H9 (cell line): ENCODE measurements at regions not wholly inside any gene's neighbourhood (a gene's known extent, or its start where the extent isn't known, plus 50 kb on each side); places are given as distances from the start of the nearest gene placed in this dataset.

ENCODE experiments used
- DNase-seq: peaks from one replicate; pipeline ENCODE4 v3.0.0-alpha.2; 2017
- H2AFZ ChIP-seq: one replicate; pipeline ENCODE4 v1.6.1; 2013; ENCODE audit warnings: mild to moderate bottlenecking, low read length, control low read depth, moderate library complexity
- H2AK5ac ChIP-seq: 2 replicates; pipeline ENCODE4 v1.6.1; 2013; ENCODE audit warnings: low read length, control low read depth, mixed read lengths; ENCODE audit not compliant: insufficient read length
- H2BK120ac ChIP-seq: one replicate; pipeline ENCODE4 v1.6.1; 2013; ENCODE audit warnings: low read depth, mild to moderate bottlenecking, low read length, control low read depth, inconsistent platforms; ENCODE audit not compliant: poor library complexity, severe bottlenecking
- H2BK12ac ChIP-seq: 2 replicates; pipeline ENCODE4 v1.6.1; 2013; ENCODE audit warnings: low read length, control low read depth, mixed read lengths, low read depth; ENCODE audit not compliant: insufficient read length
- H2BK15ac ChIP-seq: 2 replicates; pipeline ENCODE4 v1.6.1; 2013; ENCODE audit warnings: low read depth, low read length, control low read depth
- H2BK20ac ChIP-seq: one replicate; pipeline ENCODE4 v1.6.1; 2013; ENCODE audit warnings: low read depth, mild to moderate bottlenecking, low read length, control low read depth, inconsistent platforms; ENCODE audit not compliant: poor library complexity, severe bottlenecking
- H2BK5ac ChIP-seq: 2 replicates; pipeline ENCODE4 v1.6.1; 2013; ENCODE audit warnings: low read length, control low read depth, mixed read lengths; ENCODE audit not compliant: insufficient read length
- H3K14ac ChIP-seq: 2 replicates; pipeline ENCODE4 v1.6.1; 2013; ENCODE audit warnings: low read length, control low read depth; ENCODE audit not compliant: insufficient read depth
- H3K18ac ChIP-seq: 2 replicates; pipeline ENCODE4 v1.6.1; 2013; ENCODE audit warnings: low read depth, mild to moderate bottlenecking, mixed read lengths, low read length, control low read depth; ENCODE audit not compliant: insufficient read length
- H3K23ac ChIP-seq: 2 replicates; pipeline ENCODE4 v1.6.1; 2013; ENCODE audit warnings: low read length, control low read depth, mixed read lengths, low read depth; ENCODE audit not compliant: insufficient read length
- H3K23me2 ChIP-seq: 2 replicates; pipeline ENCODE4 v1.6.1; 2013; ENCODE audit warnings: low read depth, mild to moderate bottlenecking, mixed read lengths, low read length, control low read depth; ENCODE audit not compliant: insufficient read length, poor library complexity, severe bottlenecking
- H3K27ac ChIP-seq: 2 replicates; pipeline ENCODE4 v1.5.1; 2013; ENCODE audit warnings: low read length, control low read depth, mixed read lengths, low read depth; ENCODE audit not compliant: insufficient read length
- H3K27me3 ChIP-seq: 2 replicates; pipeline ENCODE4 v1.6.1; 2013; ENCODE audit warnings: low read length, control low read depth, inconsistent platforms; ENCODE audit not compliant: insufficient read depth
- H3K4ac ChIP-seq: 2 replicates; pipeline ENCODE4 v1.6.1; 2013; ENCODE audit warnings: low read depth, mild to moderate bottlenecking, control low read depth, inconsistent platforms, low read length, moderate library complexity
- H3K4me1 ChIP-seq: 2 replicates; pipeline ENCODE4 v1.6.1; 2013; ENCODE audit warnings: low read length, control low read depth, inconsistent platforms; ENCODE audit not compliant: insufficient read depth
- H3K4me2 ChIP-seq: 2 replicates; pipeline ENCODE4 v1.6.1; 2013; ENCODE audit warnings: low read length, control low read depth, mixed read lengths; ENCODE audit not compliant: insufficient read length, insufficient read depth
- H3K56ac ChIP-seq: 2 replicates; pipeline ENCODE4 v1.6.1; 2013; ENCODE audit warnings: low read depth, mild to moderate bottlenecking, mixed read lengths, low read length, control low read depth; ENCODE audit not compliant: insufficient read length
- H3K79me1 ChIP-seq: 2 replicates; pipeline ENCODE4 v1.6.1; 2013; ENCODE audit warnings: low read depth, mild to moderate bottlenecking, moderate library complexity, low read length, control low read depth, inconsistent platforms; ENCODE audit not compliant: insufficient read depth, poor library complexity, severe bottlenecking
- H3K79me2 ChIP-seq: 2 replicates; pipeline ENCODE4 v1.6.1; 2013; ENCODE audit warnings: low read length, control low read depth, inconsistent platforms; ENCODE audit not compliant: insufficient read depth
- H3K9ac ChIP-seq: 2 replicates; pipeline ENCODE4 v1.6.1; 2013; ENCODE audit warnings: low read length, control low read depth, mixed read lengths; ENCODE audit not compliant: insufficient read length; ENCODE audit errors: extremely low read depth
- H3K9me3 ChIP-seq: one replicate; pipeline ENCODE4 v1.6.1; 2013; ENCODE audit warnings: low read depth, low read length, inconsistent platforms; ENCODE audit not compliant: control insufficient read depth
- H3T11ph ChIP-seq: one replicate; pipeline ENCODE4 v1.6.1; 2013; ENCODE audit warnings: mild to moderate bottlenecking, low read length, control low read depth, inconsistent platforms
- H4K20me1 ChIP-seq: one replicate; pipeline ENCODE4 v1.6.1; 2013; ENCODE audit not compliant: control insufficient read depth, insufficient read length, insufficient read depth
- H4K5ac ChIP-seq: 2 replicates; pipeline ENCODE4 v1.6.1; 2013; ENCODE audit warnings: low read depth, mild to moderate bottlenecking, mixed read lengths, low read length, control low read depth; ENCODE audit not compliant: insufficient read length
- H4K8ac ChIP-seq: replicated peaks from 2 replicates; pipeline ENCODE4 v1.6.1; 2013; ENCODE audit warnings: low read length, control low read depth, mixed read lengths, low read depth; ENCODE audit not compliant: insufficient read length
- H4K91ac ChIP-seq: 2 replicates; pipeline ENCODE4 v1.6.1; 2013; ENCODE audit warnings: low read depth, mild to moderate bottlenecking, moderate library complexity, mixed read lengths, low read length, control low read depth; ENCODE audit not compliant: insufficient read length
- H3K27ac Mint-ChIP-seq, 3 experiments: 2 replicates in 2 of 3; 3 replicates in 1 of 3; pipeline ENCODE4 v1.8.0; 2020 to 2021; ENCODE audit warnings: mixed read lengths in 3 of 3, mild to moderate bottlenecking in 1 of 3, moderate library complexity in 1 of 3
- H3K27me3 Mint-ChIP-seq: 2 replicates; pipeline ENCODE4 v1.8.0; 2021; ENCODE audit warnings: low read depth, mild to moderate bottlenecking, moderate library complexity, mixed read lengths
- H3K36me3 Mint-ChIP-seq, 3 experiments: 2 replicates in 2 of 3; 3 replicates in 1 of 3; pipeline ENCODE4 v1.8.0; 2020 to 2021; ENCODE audit warnings: low read depth in 3 of 3, mixed read lengths in 3 of 3; ENCODE audit not compliant: insufficient read depth in 1 of 3
- H3K4me1 Mint-ChIP-seq, 2 experiments: 2 replicates each; pipeline ENCODE4 v1.8.0; 2020; ENCODE audit warnings: mixed read lengths in 2 of 2
- H3K4me3 Mint-ChIP-seq, 2 experiments: 2 replicates in 1 of 2; 3 replicates in 1 of 2; pipeline ENCODE4 v1.8.0; 2020 to 2021; ENCODE audit warnings: mild to moderate bottlenecking in 2 of 2, mixed read lengths in 2 of 2, moderate library complexity in 1 of 2
- H3K9me3 Mint-ChIP-seq, 2 experiments: 2 replicates in 1 of 2; 3 replicates in 1 of 2; pipeline ENCODE4 v1.8.0; 2020; ENCODE audit warnings: mild to moderate bottlenecking in 2 of 2, mixed read lengths in 2 of 2, moderate library complexity in 1 of 2
- WGBS: extraction: QIAGEN DNeasy Blood & Tissue Kit; methylation state at CpG from one replicate; pipeline ENCODE4 v1.1.7; 2013; ENCODE audit warnings: missing lambda C conversion rate, low lambda C conversion rate, mixed read lengths; ENCODE audit not compliant: insufficient read length; ENCODE audit errors: extremely low coverage; 5-methylcytosine and 5-hydroxymethylcytosine counted together
- TF ChIP-seq, protein P1 (sequence below): fragments of 200-600 bp; sonication (generic); conservative IDR thresholded peaks from 3 replicates; pipeline ENCODE4 v1.8.0; 2021; ENCODE audit warnings: antibody characterized with exemption, mild to moderate bottlenecking

DNA sequence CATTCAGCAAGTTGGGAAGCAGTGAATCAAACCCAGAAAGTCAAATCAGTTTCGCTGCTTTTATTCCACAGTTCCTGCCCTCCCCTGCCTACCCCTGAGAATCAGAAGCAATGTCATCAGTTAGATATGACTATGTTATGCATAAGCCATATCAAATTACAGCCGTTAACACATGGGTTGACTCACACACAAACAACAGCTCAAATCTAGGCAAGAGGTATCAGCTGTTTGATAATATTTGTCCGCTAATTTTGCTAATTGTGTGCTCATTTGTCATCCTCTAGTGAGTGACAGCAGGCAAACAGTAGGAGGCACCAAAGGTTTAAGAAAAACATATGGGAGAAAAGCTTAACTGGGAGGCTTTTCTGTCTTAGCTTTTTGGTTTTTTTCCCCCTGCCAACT is 327.4 kb upstream of the CCL2 start:
- no peak for DNase-seq
- no peak overlapping the region for H3K27ac Mint-ChIP-seq

More for the DNA sequence above, 327.4 kb upstream of the CCL2 start:
- H3K4me2 ChIP-seq = no peak overlapping the region
- H3K79me1 ChIP-seq = no peaks in the 10 kb centered on the region
- Mint-ChIP-seq H3K27me3 (peaks cover 8% of the 10 kb centered on the region), H3K4me1 (peaks cover 46 to 50% of the 10 kb centered on the region in 2 experiments), H3K9me3 (peaks cover 3 to 9% of the 10 kb centered on the region in 2 experiments; a peak in 2 of 5 replicates), H3K36me3 (peaks cover 0 to 8% (median 0%) of the 10 kb centered on the region in 3 experiments; a peak in 3 of 7 replicates), H3K4me3 (no peak overlapping the region)
- no peak overlapping the region for H3K9ac ChIP-seq
- H3K23ac ChIP-seq = no peak overlapping the region
- no peak overlapping the region for H2BK15ac ChIP-seq
- no peak overlapping the region for H2BK20ac ChIP-seq
- no peaks in the 10 kb centered on the region for H3K23me2 ChIP-seq
- H3K56ac ChIP-seq = no peak overlapping the region
- H3K9me3 ChIP-seq = no peaks in the 10 kb centered on the region
- no peak overlapping the region for H3K14ac ChIP-seq
- H3K18ac ChIP-seq = no peak overlapping the region
- no peak overlapping the region for H3K4ac ChIP-seq
- no peak overlapping the region for H2BK12ac ChIP-seq
- no peaks in the 10 kb centered on the region for H3K27me3 ChIP-seq
- H2BK120ac ChIP-seq = no peak overlapping the region
- H3K27ac ChIP-seq = no peak overlapping the region
- H2BK5ac ChIP-seq = no peak overlapping the region
- H4K91ac ChIP-seq = no peak overlapping the region
- TF ChIP-seq, protein P1, sequence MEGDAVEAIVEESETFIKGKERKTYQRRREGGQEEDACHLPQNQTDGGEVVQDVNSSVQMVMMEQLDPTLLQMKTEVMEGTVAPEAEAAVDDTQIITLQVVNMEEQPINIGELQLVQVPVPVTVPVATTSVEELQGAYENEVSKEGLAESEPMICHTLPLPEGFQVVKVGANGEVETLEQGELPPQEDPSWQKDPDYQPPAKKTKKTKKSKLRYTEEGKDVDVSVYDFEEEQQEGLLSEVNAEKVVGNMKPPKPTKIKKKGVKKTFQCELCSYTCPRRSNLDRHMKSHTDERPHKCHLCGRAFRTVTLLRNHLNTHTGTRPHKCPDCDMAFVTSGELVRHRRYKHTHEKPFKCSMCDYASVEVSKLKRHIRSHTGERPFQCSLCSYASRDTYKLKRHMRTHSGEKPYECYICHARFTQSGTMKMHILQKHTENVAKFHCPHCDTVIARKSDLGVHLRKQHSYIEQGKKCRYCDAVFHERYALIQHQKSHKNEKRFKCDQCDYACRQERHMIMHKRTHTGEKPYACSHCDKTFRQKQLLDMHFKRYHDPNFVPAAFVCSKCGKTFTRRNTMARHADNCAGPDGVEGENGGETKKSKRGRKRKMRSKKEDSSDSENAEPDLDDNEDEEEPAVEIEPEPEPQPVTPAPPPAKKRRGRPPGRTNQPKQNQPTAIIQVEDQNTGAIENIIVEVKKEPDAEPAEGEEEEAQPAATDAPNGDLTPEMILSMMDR = peak; percentile 62
- H3K79me2 ChIP-seq = no peaks in the 10 kb centered on the region
- no peak overlapping the region for H2AK5ac ChIP-seq
- peaks cover 5% of the 10 kb centered on the region; the same call in 1 of the 2 replicates for H3K4me1 ChIP-seq
- H2AFZ ChIP-seq = no peak overlapping the region
- no CpG with 5 or more reads among the region's 3 CpGs for WGBS
- H4K20me1 ChIP-seq = peaks cover 3% of the 10 kb centered on the region
- no peak overlapping the region for H4K5ac ChIP-seq
- H3T11ph ChIP-seq = no peak overlapping the region
- no peak overlapping the region for H4K8ac ChIP-seq
